GM18868 (cell line): ENCODE measurements at regions not wholly inside any gene's neighbourhood (a gene's known extent, or its start where the extent isn't known, plus 50 kb on each side); places are given as distances from the start of the nearest gene placed in this dataset.
"Not testable (repeated sequence)": the region's sequence is repeated elsewhere in the genome, so short reads cannot be mapped to it uniquely, and the experiment has no call there.

ENCODE experiments used
- ATAC-seq: cut with Tn5 transposase; IDR thresholded peaks from one replicate; pipeline ENCODE4 v1.9.1; 2021; ENCODE audit warnings: mild to moderate bottlenecking, moderate library complexity; ENCODE audit not compliant: unreplicated experiment

- no peak for ATAC-seq
Observed at GRCh38 chr3:118495206-118495605, 539.4 kb downstream of the IGSF11 start.

- no peak for ATAC-seq
Observed at GRCh38 chr3:118497274-118497673, 537.4 kb downstream of the IGSF11 start.

GRCh38 chr3:118501152-118501551 lies 533.5 kb downstream of the IGSF11 start:
- ATAC-seq = peak; percentile 41

GRCh38 chr3:118504906-118505305 lies 529.7 kb downstream of the IGSF11 start:
- ATAC-seq = no peak

GRCh38 chr3:118505784-118506183 lies 528.9 kb downstream of the IGSF11 start:
- no peak for ATAC-seq

GRCh38 chr3:118511402-118511801 lies 523.2 kb downstream of the IGSF11 start:
- ATAC-seq = no peak

- ATAC-seq = no peak
Observed at GRCh38 chr3:118512301-118512700, 522.3 kb downstream of the IGSF11 start.

GRCh38 chr3:118525077-118525476 lies 509.6 kb downstream of the IGSF11 start:
- ATAC-seq = peak; percentile 64

- ATAC-seq = peak; percentile 86
Observed at GRCh38 chr3:118526758-118527513, 507.7 kb downstream of the IGSF11 start.

- peak; percentile 31 for ATAC-seq
Observed at GRCh38 chr3:118527514-118528044, 507.1 kb downstream of the IGSF11 start.

GRCh38 chr3:118529554-118529953 lies 505.1 kb downstream of the IGSF11 start:
- no peak for ATAC-seq

GRCh38 chr3:118530350-118530922 lies 504.2 kb downstream of the IGSF11 start:
- no peak for ATAC-seq

- not testable (repeated sequence) for ATAC-seq
Observed at GRCh38 chr3:118530927-118531356, 503.7 kb downstream of the IGSF11 start.

- ATAC-seq = no peak
Observed at GRCh38 chr3:118531816-118532215, 502.8 kb downstream of the IGSF11 start.

- no peak for ATAC-seq
Observed at GRCh38 chr3:118533676-118534075, 501.0 kb downstream of the IGSF11 start.

- no peak for ATAC-seq
Observed at GRCh38 chr3:118534519-118534918, 500.1 kb downstream of the IGSF11 start.

- no peak for ATAC-seq
Observed at GRCh38 chr3:118536764-118537163, 497.9 kb downstream of the IGSF11 start.

- no peak for ATAC-seq
Observed at GRCh38 chr3:118537454-118537853, 497.2 kb downstream of the IGSF11 start.

- no peak for ATAC-seq
Observed at GRCh38 chr3:118538187-118538586, 496.5 kb downstream of the IGSF11 start.

- ATAC-seq = not testable (repeated sequence)
Observed at GRCh38 chr3:118539820-118540447, 494.7 kb downstream of the IGSF11 start.

GRCh38 chr3:118540448-118540821 lies 494.2 kb downstream of the IGSF11 start:
- not testable (repeated sequence) for ATAC-seq

- no peak for ATAC-seq
Observed at GRCh38 chr3:118540826-118541225, 493.8 kb downstream of the IGSF11 start.
